GM18951 (cell line): ENCODE measurements at regions not wholly inside any gene's neighbourhood (a gene's known extent, or its start where the extent isn't known, plus 50 kb on each side); places are given as distances from the start of the nearest gene placed in this dataset.

Source experiments
- POLR2A ChIP-seq: IDR thresholded peaks from 4 replicates; pipeline ENCODE4 v1.6.1; 2011; ENCODE audit warnings: mild to moderate bottlenecking; ENCODE audit not compliant: insufficient read length, insufficient read depth; ENCODE audit errors: extremely low read depth
- in situ Hi-C: fragments of 300-500 bp; cut with MboI; formaldehyde crosslinking; loops from one replicate; pipeline ENCODE4 v1.12.0; 2022; ENCODE audit warnings: low sequenced_read_pairs, mixed read lengths, inconsistent platforms; ENCODE audit not compliant: unreplicated experiment

DNA sequence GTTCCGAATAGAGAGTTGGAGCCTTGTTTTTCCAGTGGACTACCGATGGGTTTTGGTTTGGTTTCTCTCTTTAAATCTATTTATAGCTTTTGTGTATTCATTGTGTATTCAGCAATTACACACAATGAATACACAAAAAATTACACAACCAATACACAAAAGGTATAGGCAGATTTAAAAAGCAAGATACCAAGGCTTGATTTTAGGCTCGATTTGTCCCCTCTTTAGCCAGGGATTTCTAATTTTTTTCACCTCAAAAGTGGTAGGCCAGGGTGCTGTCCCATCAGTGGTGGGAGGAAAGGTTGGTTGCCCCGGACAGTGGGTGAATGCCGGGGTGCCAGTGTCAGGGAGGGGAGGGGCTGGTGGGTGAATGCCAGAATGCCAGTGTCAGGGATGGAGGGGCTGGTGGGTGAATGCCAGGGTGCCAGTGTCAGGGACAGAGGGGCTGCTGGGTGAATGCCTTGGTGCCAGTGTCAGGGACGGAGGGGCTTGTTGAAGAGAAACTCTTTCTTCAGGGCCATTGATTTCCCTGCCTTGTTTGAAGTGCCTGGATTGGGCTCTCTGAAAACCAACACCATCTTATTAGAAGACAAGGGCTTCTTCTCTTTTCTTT is 186.2 kb downstream of the GOLGA6L6 start:
- in situ Hi-C loops = loop anchor here (25.0 kb wide), 2 partner anchors 1407 to 1882 kb away; no protein-coding TSS in a partner anchor
- no peak for TF ChIP-seq POLR2A

DNA sequence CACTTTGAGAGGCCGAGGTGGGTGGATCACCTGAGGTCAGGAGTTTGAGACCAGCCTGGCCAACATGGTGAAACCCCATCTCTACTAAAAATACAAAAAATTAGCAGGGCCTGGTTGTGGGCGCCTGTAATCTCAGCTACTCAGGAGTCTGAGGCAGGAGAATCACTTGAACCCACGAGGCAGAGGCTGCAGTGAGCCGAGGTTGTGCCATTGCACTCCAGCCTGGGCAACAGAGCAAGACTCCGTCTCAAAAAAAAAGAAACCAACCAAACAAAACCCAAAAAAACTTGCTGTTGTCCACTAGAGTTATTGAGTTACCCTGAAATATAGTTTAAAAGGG is 186.7 kb downstream of the GOLGA6L6 start:
- in situ Hi-C loops = loop anchor here (25.0 kb wide), 2 partner anchors 1407 to 1882 kb away; no protein-coding TSS in a partner anchor

DNA sequence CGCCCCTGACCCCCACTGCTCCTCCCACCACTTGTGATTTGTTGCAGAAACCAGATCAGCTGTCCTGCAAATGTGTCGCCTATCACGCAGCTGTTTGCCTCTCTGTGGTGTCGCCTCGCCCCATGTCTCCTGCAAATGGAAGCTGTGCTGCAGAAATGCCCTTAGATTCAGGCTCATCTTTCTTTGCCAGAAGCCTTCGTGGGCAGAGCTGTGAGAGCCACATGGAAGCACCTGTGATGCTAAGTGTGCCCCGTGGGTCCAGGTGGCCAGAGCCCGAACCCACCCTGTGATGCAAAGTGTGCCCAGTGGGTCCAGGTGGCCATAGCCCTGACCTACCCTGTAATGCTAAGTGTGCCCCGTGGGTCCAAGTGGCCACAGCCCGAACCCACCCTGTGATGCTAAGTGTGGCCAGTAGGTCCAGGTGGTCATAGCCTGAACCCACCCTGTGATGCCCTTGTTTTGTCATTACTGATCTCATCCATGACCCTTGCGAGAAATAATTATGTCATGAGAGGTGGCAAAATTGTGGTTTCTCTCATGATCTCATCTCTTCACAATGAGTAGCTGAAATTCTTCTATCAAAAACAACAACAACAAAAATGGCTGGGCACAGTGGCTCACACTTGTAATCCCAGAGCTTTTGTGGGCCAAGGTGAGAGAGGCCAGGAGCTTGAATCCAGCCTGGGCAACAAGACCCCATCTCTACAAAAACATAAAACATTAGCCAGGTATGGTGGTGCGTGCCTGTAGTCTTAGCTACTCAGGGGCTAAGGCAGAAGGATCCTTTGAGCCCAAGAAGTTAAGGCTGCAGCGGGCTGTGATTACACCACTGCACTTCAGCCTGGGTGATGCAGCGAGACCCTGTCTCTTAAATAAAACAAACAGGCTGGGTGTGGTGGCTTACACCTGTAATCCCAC is 187.4 kb downstream of the GOLGA6L6 start:
- TF ChIP-seq POLR2A = no peak
- in situ Hi-C loops = loop anchor here (25.0 kb wide), 2 partner anchors 1408 to 1883 kb away; no protein-coding TSS in a partner anchor

DNA sequence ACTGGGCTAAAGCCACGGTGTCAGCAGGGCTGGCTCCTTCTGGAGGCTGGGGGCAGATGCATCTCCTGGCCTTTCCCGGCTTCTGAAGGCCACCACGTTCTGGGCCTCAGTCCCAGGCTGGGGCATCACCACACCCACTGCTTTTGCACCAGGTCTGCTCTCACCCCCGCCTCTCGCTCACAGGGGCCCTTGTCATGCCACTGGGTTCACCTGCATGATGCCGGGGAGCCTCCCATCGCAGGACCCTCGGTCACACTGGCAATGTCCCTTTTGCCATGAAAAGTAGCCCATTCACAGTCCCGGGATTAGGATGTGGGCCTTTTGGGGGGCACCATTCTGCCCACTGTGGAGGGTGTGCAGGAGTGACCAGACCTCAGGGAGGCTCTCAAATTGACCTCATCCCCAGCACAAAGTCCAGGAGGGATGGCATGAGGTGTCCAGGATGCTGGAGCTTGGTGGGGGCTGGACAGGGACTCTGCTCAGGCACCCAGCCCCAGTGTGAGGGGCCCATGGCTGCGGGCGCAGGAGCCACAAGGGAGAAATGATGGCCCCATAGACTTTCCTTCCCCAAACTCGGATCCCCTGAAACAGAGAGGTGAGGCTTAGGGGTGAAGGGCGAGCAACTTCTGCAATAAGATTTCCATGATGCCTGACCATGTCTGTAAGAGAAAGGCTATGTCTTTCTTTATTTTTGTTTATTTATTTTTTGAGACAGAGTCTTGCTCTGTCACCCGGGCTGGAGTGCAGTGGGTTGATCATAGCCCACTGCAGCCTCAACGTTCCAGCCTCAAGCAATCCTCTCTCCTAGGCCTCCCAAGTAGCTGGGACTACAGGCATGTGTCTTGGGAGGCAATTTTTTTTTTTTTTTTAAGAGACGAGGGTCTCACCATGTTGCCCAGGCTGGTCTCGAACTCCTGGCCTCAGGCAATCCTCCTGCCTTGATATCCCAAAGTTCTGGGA is 189.1 kb downstream of the GOLGA6L6 start:
- TF ChIP-seq POLR2A = no peak
- in situ Hi-C loops = loop anchor here (25.0 kb wide), 2 partner anchors 1410 to 1885 kb away; no protein-coding TSS in a partner anchor

DNA sequence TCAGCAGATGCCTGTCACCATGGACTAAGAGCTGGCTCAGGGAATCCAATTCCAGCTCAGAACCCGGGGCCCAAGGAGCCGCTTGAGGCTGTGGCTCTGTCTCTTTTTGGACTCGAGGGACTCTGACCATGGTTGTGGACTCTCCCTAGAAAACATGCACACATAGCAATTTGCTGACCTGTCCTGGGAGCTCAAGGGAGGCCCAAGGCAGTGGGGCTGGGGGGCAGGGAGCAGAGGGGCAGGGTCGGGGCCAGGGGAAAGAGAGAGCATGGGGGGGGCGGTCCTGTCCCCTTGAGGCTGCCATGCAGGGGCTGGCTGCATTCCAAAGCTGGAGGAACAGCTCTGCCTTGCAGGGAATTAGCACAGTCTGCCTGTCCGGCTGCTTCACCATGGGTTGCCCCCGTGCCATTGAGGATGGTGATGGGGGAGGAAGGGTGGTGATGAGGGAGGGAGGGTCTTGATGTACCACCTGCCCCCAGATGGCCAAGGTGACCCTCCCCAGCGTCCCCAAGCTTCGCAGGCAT is 190.1 kb downstream of the GOLGA6L6 start:
- no peak for TF ChIP-seq POLR2A
- in situ Hi-C loops = loop anchor here (25.0 kb wide), 2 partner anchors 1411 to 1886 kb away; no protein-coding TSS in a partner anchor

DNA sequence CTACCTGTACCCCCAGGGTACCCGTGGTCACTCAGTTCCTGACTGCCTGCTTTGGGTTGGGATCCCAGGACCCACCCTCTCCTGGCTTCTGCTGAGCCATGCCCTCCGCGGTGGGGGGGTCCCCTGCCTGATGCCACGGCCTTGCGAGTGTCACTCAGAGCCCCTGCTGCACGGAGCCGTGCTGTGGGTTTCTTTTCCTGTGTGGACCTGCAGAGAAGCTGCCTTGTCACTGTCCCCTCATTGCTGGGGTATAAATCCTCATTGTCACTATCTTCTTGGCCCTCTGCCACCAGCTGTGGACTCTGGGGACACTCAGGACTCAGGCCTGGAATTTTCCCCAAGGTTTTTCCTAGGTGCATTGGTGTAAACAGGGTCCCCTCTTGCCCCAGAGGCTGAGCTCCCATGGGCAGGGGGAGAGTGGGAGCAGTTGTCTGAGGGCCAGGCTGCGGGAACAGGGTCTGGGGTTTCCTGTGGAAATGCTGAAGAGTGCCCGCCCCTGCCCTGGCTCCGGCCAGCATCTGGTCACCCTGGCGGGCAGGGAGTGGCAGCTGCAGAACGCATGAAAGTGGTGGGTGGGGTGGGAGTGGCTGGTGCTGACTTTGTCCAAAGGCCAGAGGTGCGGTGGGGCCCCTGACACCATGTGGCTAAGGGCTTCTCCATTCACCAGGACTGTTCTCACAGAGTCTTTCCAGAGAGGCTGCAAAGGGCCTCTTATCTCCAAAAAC is 191.7 kb downstream of the GOLGA6L6 start:
- TF ChIP-seq POLR2A = no peak
- in situ Hi-C loops = loop anchor here (25.0 kb wide), 2 partner anchors 1412 to 1887 kb away; no protein-coding TSS in a partner anchor

DNA sequence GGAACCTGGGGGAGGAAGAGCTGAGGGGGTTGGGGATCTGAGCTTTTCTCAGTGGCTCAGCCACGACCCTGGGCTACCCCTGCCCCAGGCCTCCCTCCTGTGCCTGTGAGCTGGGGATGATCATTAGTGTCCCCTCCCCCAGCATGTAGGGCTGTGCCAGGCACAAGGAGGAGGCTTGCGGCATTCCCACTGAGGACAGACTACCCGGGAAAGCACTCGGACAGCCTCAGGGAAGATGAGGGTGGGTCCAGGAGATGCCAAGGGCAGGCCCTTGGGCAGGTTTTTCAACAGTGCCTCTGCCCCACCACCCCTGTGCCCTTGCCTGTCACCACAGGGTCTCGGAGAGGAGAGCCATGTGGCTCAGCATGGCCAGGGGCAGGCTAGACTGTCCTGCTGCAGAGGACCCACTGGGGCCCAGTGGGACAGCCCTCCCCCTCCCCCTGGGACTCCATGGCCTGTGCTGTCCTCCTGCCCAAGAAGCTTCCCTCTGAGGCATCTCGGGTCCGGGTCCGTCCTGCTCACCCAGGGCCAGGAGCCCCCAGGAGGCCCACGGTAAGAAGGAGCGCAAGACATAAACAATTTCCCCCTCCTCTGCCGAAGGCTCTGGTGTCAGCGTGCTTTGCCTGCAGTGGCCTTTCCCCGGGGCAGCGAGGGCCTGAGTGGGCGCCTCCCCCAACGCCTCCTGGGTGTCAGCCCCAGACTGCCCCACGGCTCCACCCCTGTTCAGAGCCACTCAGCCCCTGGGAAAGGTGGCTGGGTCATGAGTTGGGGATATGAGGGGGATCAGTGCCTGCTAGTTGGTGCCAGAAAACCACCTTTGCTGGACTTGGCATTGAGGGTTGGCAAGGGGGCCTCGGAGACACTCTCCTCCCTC is 192.5 kb downstream of the GOLGA6L6 start:
- TF ChIP-seq POLR2A = no peak
- in situ Hi-C loops = no loop called here

DNA sequence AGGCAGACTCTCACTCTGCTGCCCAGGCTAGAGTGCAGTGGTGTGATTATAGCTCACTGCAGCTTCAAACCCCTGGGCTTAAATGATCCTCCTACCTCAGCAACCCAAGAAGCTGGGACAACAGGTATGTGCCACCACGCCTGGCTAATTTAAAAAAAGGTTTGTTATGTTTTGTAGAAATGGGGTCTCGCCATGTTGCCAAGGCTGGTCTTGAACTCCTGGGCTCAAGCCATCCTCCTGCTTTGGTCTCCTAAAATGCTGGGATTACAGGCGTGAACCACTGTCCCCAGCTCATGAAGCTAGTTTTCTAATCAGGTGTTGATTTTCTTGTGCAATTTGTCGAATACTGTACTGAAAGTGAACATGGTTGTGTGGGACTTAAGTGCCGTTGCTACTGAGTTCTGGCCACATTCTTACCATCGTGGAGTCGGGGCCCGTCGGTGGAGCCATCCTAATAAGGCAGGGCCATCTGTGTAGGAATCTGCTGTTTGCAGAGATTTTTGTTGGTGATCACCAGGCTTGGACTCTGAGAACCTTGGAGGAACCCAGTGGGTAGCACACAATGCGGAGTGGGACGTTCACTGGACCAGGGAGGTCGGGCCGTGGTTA is 193.2 kb downstream of the GOLGA6L6 start:
- no peak for TF ChIP-seq POLR2A
- in situ Hi-C loops = no loop called here

DNA sequence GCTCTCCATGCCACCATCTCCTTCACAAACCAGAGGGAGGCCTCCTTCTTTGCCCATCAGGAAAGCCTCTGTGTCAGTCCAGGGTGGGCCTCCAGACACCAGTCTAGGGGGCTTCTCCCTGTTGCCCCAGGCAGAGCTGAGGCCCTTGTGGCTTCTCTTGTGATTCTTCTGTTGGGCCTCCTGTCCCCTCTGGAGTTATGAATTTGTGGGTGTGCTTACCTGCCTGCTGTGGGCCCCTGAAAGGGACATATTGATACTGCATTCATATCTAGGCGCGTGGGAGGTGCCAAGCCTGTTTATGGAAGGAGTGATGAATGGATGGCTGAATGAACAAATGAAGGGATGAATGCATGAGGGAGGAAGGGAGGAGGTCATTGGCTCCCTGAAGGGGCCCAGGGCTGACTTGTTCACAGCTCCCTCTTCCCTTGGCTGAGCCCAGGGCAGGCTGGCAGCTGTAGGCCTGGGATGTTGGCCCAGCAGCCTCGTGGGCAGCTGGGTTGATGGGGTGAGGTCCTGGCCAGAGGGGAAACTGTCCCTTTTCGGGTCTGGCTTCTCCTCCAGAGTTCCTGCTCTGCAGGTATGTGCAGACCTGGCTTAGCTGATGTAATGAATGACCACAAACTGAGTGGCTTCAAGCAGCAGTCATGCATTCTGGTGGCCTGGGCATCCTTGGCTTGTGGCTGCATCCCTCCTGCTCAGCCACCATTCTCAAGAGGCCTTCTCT is 195.4 kb downstream of the GOLGA6L6 start:
- TF ChIP-seq POLR2A = no peak
- in situ Hi-C loops = no loop called here

DNA sequence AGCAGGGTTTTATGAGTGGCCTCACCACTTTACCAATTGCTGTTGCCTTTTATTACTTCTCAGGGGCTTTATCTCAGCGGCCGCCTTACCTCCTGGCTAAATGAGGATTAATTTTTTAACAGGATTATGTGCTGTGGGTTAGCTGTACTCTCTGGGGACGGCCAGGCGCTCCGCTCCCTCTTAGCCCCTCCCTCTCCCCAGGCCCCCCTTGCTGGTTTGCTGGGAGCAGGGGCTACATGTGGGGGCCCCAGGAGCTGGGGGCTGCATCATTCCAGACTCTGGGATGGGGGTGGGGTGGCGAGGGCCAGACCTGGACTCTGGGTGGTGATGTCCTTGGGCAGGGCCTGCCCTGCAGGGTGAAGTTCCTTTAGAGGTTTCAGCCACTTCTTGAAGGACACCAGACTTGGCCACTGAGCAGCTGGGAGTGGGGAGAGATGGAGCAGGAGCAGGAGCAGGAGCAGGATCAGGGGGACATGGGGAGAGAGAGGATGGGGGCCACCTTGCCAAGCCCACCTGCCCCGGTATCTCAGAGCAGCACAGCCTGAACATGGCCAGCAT is 196.1 kb downstream of the GOLGA6L6 start:
- no peak for TF ChIP-seq POLR2A
- in situ Hi-C loops = no loop called here
